HG03469 (cell line): ENCODE measurements at regions not wholly inside any gene's neighbourhood (a gene's known extent, or its start where the extent isn't known, plus 50 kb on each side); places are given as distances from the start of the nearest gene placed in this dataset.
"Not testable (repeated sequence)": the region's sequence is repeated elsewhere in the genome, so short reads cannot be mapped to it uniquely, and the experiment has no call there.

Experiments used
- ATAC-seq: cut with Tn5 transposase; IDR thresholded peaks from one replicate; pipeline ENCODE4 v1.9.1; 2021; ENCODE audit warnings: mild to moderate bottlenecking, moderate library complexity, moderate number of reproducible peaks; ENCODE audit not compliant: unreplicated experiment

DNA sequence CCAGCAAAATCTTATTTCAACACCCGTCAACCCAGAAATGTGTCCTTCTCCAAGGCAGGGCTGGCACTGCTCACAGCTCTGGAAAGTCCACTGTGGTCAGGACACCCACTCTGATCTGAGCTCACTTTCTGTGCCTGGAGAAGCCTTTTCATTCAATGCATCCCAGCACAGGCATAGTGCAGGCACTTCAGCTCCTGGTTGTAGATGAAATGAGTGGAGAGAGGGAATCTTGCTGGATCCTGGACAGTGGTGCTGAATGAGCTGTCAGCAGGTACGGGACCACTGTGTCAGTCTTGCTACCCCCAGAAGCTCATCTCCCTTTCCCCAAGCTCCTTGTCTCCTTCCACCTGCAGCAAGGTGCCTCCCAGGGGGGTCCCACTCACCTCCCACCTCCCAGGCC is 86.1 kb upstream of the SALL1 start:
- no peak for ATAC-seq

DNA sequence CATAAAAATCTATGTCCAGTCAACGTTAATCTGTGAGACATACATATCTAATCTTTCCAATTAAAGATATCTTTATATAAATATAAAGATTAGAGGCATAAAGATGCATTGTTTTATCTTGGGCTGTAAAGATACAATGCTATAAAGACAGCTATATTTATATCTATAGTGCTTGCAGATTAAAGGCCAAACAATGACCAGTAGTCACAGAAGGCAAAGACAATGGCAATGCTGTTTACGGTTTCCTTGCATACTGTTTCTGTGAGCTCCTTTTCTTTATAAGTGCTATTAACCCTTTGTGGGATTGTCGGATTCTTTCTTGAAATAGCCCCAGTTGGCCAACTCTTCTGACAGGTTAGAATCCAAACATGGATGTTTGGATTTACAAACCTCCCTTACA is 85.5 kb upstream of the SALL1 start:
- ATAC-seq = no peak

DNA sequence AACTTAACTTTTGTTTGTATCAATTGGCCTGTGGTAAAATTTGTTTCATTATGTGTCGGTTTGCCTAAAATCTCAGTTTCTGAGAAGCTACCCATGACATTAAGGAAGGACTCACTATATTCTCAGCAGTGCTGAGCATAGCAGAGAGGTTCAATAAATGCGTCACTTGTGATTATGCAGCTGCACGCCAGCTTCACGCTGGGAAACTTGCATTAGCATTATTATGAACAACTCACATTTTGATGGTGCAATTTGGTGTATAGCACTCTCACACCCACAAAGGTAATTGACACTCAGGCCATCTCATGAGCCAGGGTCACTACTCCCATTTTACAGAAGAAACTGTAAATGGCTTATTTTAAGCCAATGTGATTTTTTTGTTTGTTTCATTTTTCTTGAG is 80.6 kb upstream of the SALL1 start:
- ATAC-seq = no peak

DNA sequence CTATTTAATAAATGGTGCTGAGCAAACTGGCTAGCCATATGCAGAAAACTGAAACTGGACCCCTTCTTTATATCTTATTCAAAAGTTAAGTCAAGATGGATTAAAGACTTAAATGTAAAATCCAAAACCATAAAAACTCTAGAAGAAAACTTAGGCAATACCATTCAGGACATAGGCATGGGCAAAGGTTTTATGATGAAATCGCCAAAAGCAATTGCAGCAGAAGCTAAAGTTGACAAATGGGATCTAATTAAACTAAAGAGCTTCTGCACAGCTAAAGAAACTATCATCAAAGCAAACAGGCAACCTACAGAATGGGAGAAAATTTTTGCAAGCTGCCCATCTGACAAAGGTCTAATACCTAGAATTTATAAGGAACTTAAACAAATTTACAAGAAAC is 79.0 kb upstream of the SALL1 start:
- not testable (repeated sequence) for ATAC-seq

DNA sequence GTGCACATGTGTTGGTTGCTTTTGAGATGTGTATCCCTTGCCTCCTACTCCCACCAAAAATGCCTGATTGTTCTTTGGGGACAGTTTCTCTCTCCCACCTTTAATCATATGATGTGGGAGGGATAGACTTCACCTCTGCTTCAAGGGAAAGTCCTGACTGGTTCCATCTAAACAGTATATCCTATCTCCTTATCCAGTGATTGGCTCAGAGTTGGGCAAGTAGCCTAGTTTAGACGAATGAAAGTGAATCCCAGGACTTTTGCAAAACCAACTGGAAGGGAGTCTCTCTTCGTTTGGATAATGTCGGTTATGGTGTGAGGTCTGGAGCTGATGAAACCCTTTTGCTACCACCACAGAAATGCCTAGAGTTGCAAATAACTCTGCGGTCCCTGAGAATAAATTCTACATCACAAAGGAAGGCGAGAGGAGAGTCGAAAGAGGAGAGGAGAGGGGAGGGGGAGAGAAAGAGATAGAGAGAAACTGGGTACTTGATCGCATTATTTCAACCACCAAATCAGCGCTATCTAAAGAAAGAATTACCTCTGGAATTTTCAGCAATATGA is 77.1 kb upstream of the SALL1 start:
- no peak for ATAC-seq

DNA sequence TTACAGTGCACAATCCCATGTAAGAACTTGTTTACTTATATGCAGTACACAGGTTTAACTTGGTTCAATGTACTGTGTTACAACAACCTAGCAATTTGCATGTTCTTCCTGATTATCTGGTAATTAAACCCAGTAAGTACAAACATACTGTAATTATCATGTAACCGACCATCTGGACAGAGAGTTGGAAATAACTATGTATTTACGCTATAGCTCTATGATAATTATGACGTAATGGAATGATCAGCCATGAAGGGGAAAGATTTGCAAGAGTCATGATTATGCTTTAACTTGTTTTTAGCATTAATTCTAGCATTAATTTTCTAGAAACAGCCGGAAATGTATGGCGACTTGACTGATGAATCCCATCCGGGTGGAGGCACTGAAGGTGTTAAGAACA is 74.8 kb upstream of the SALL1 start:
- ATAC-seq = no peak

DNA sequence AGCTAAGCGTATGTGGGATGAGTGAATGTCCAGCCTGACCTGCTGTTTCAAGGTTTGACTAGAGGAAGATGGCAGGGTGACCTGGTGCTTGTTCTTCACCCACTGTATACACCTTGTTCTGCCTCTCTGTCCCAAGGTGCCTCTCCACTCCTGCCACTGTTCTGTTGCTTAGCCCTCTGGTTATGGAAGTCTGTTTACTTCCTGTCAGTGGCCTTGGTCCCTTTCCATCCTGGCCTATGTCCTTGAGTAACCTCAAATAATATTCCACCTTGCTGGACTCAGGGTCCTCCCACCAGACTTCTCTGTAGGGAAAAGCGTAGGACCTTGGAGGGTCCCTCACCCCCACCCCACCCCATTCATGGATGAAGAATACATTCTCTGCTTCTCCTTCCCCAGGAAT is 73.2 kb upstream of the SALL1 start:
- no peak for ATAC-seq

DNA sequence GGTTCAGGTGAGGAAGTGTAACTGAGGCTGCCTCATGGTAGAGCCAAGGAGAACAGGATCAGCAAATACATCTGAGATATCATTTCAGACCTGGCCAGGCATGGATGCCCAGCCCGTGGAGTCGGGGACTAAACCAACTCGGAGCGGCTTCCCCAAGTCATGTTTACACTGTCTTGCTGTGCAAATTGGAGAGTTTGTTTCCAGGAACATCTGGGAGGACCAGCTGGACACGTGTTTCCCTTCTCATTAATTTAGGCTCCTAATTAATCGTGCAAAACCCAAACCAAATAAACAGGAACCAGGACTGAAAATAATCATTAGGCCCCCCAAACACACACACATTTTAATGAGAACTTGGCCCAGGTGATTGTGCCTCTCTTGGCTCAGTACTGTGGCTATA is 70.9 kb upstream of the SALL1 start:
- ATAC-seq = no peak

DNA sequence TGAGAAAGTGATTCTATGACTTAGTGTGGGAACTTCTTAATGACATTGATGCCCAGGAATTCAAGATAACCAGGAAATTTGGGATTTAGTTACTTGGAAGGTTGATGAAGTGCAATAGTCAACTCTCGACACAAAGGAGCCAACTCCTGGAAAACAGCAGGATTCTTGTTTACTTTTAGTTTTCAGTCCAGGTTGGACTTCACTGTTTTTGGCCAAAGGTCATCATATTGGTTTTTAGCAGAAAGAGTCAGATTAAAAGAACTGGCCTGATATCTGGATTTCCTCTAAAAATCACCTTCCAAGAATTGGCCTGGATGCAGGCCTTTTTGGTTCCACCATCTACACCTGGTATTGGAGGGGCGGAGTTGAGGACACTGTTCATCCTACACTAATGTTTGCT is 60.1 kb upstream of the SALL1 start:
- no peak for ATAC-seq

DNA sequence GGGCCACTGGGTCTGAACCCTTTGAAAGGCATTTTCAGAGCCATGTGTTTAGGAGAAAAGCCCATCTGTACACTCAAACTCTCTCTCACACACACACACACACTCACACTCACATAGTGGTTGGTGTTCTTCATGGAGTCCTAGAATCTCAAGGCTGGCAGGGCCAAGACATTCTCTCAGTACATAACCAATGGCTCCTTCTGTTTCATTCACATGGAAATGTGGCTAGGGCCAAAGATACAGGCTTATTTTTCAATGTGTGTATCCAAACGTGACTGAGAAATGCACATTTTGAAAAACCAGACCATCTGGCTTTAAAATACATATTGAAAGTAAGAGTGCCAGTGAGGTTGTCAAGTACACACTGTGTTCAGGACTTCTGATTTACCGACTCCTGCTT is 59.0 kb upstream of the SALL1 start:
- no peak for ATAC-seq

DNA sequence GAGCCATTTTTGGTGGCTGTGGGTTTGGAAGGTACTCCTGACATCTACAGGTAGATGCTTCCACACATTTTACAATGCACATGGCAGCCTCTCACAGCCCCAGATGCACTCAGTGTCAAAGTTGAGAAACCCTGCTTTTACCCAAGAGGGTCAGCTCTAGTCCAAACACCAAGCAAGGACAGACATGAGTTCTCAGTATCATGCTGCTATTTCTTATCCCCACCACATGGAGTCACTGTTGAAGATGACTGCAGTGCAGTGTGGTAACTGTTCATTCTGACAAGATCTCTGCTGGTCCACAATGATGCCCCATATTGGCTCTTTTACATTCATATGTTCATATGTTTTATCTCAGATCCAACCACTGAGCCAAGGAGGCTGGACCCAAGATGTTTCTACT is 50.5 kb upstream of the SALL1 start:
- no peak for ATAC-seq
